ENCODE measurements at regions not wholly inside any gene's neighbourhood (a gene's known extent, or its start where the extent isn't known, plus 50 kb on each side); places are given as distances from the start of the nearest gene placed in this dataset.

- Histone ChIP-seq H3K4me3 (no peak overlapping the region), H3K27ac (no peak overlapping the region), H3K9me3 (no peaks in the 10 kb centered on the region), H3K36me3 (ENCODE audit: insufficient read depth in 1 of 2, low read depth in 1 of 2) (no peaks in the 10 kb centered on the region), H3K27me3 (ENCODE audit: insufficient read depth in 3 of 3, low read length in 2 of 3) (peaks cover 0 to 9% (median 2%) of the 10 kb centered on the region in 3 donors), H3K4me1 (no peaks in the 10 kb centered on the region)
- intact Hi-C loops (cut with DNase I), result no loop called here
- no peak for DNase-seq
- no peak for TF ChIP-seq CTCF (IDR thresholded peaks at IDR 0.05)
- WGBS, 3 donors, result 92 to 95% (median 93%) methylated on average over 3 of the region's 3 CpGs
- ATAC-seq, result no peak
These were observed 217.3 kb upstream of the SDK2 start for GRCh38 chr17:73861543-73861942.

- WGBS, 3 donors, result 74 to 77% (median 75%) methylated on average over 18 of the region's 18 CpGs
- no peak for DNase-seq
- H3K4me3 ChIP-seq, result no peak overlapping the region
These were observed 219.7 kb upstream of the SDK2 start for GRCh38 chr17:73863761-73864535.

GRCh38 chr17:73865831-73866230, 221.6 kb upstream of the SDK2 start:
- TF ChIP-seq CTCF (IDR thresholded peaks at IDR 0.05), result no peak
- intact Hi-C loops (cut with DNase I), result no loop called here
- DNase-seq (no peak), ATAC-seq (no peak)
- WGBS, 3 donors, result 58 to 62% (median 60%) methylated on average over 12 of the region's 12 CpGs
- Histone ChIP-seq H3K9me3 (no peaks in the 10 kb centered on the region), H3K4me3 (no peak overlapping the region), H3K4me1 (no peaks in the 10 kb centered on the region), H3K36me3 (ENCODE audit: insufficient read depth in 1 of 2, low read depth in 1 of 2) (no peaks in the 10 kb centered on the region), H3K27me3 (ENCODE audit: insufficient read depth in 3 of 3, low read length in 2 of 3) (no peaks in the 10 kb centered on the region), H3K27ac (no peak overlapping the region)

More at GRCh38 chr17:73863761-73864535, 219.7 kb upstream of the SDK2 start:
- no peak for TF ChIP-seq CTCF (IDR thresholded peaks at IDR 0.05)
- no peaks in the 10 kb centered on the region for H3K9me3 ChIP-seq
- intact Hi-C loops (cut with DNase I), result no loop called here
- H3K27me3 ChIP-seq (ENCODE audit: insufficient read depth in 3 of 3, low read length in 2 of 3), result no peaks in the 10 kb centered on the region
- H3K27ac ChIP-seq, result no peak overlapping the region
- no peaks in the 10 kb centered on the region for H3K4me1 ChIP-seq
- H3K36me3 ChIP-seq (ENCODE audit: insufficient read depth in 1 of 2, low read depth in 1 of 2), result no peaks in the 10 kb centered on the region
- ATAC-seq, result no peak

- 24 to 41% (median 33%) methylated on average over 12 of the region's 12 CpGs for whole genome bisulfite sequencing, 3 donors
- no peak overlapping the region for H3K4me3 ChIP-seq
- H3K27me3 ChIP-seq (ENCODE audit: insufficient read depth in 3 of 3, low read length in 2 of 3), result no peaks in the 10 kb centered on the region
- ATAC-seq (no peak), DNase-seq (no peak)
- H3K36me3 ChIP-seq (ENCODE audit: insufficient read depth in 1 of 2, low read depth in 1 of 2), result no peaks in the 10 kb centered on the region
- no peaks in the 10 kb centered on the region for H3K4me1 ChIP-seq
- no peak overlapping the region for H3K27ac ChIP-seq
- intact Hi-C loops (cut with DNase I), result no loop called here
- no peak for TF ChIP-seq CTCF (IDR thresholded peaks at IDR 0.05)
- H3K9me3 ChIP-seq, result no peaks in the 10 kb centered on the region
These were observed 222.8 kb upstream of the SDK2 start for GRCh38 chr17:73867056-73867455.

- intact Hi-C loops (cut with DNase I), result no loop called here
- ATAC-seq, result no peak
- H3K9me3 ChIP-seq, result no peaks in the 10 kb centered on the region
- DNase-seq, result no peak
- H3K4me1 ChIP-seq, result no peaks in the 10 kb centered on the region
- H3K36me3 ChIP-seq (ENCODE audit: insufficient read depth in 1 of 2, low read depth in 1 of 2), result no peaks in the 10 kb centered on the region
- no peak overlapping the region for H3K27ac ChIP-seq
- WGBS, 3 donors, result 78 to 85% (median 84%) methylated on average over 6 of the region's 6 CpGs
- no peaks in the 10 kb centered on the region for H3K27me3 ChIP-seq (ENCODE audit: insufficient read depth in 3 of 3, low read length in 2 of 3)
- no peak for TF ChIP-seq CTCF (IDR thresholded peaks at IDR 0.05)
- H3K4me3 ChIP-seq, result no peak overlapping the region
These were observed 225.8 kb upstream of the SDK2 start for GRCh38 chr17:73870068-73870467.

Data from psoas muscle (tissue), 7 donors.